ENCODE measurements at regions not wholly inside any gene's neighbourhood (a gene's known extent, or its start where the extent isn't known, plus 50 kb on each side); places are given as distances from the start of the nearest gene placed in this dataset.

DNA sequence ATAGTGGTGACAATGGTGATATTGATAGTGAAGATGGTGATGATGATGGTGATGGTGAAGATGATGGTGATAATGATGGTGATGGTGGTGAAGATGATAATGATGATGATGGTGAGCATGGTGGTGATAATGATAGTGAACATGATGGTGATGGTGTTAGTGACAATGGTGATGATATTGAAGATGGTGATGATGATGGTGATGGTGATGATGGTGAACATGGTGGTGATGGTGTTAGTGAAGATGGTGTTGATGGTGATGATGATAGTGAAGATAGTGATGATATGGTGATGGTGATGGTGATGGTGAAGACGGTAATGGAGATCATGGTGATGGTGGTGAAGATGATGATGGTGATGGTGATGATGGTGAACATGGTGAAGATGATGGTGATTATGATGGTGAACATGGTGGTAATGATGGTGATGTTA, 259.2 kb downstream of the MATN1 start:
- Histone ChIP-seq H3K4me2 (no peak overlapping the region), H3F3A (ENCODE audit: low read depth) (no peaks in the 10 kb centered on the region), H4K20me1 (ENCODE audit: low read depth) (no peaks in the 10 kb centered on the region), H3K9ac (no peak overlapping the region), H3K79me2 (ENCODE audit: low read depth) (no peaks in the 10 kb centered on the region), H3K4me1 (no peaks in the 10 kb centered on the region), H3K4me3 (no peak overlapping the region), H3K27me3 (no peaks in the 10 kb centered on the region), H2AFZ (replicated peaks) (no peak overlapping the region), H3K9me3 (ENCODE audit: low read depth) (no peaks in the 10 kb centered on the region), H3K27ac (no peak overlapping the region), H3K36me3 (no peaks in the 10 kb centered on the region)
- H3K9me3 Mint-ChIP-seq, result no peaks in the 10 kb centered on the region
- peaks cover 4% of the 10 kb centered on the region for H3K27me3 Mint-ChIP-seq (ENCODE audit: insufficient read depth, low read depth)
- H3K4me1 Mint-ChIP-seq, result no peaks in the 10 kb centered on the region
- H3K4me3 Mint-ChIP-seq, result no peak overlapping the region
- DNase-seq (ENCODE audit: low spot score), result no peak
- TF ChIP-seq EZH2 (IDR thresholded peaks at IDR 0.05) (no peak), EZH2phosphoT487 (IDR thresholded peaks at IDR 0.05) (no peak), CTCF (IDR thresholded peaks at IDR 0.05) (no peak)
- H3K27ac Mint-ChIP-seq, result no peak overlapping the region
- H3K36me3 Mint-ChIP-seq, result no peaks in the 10 kb centered on the region

GRCh38 chr1:30462826-30463425, 260.5 kb downstream of the MATN1 start:
- Histone ChIP-seq H3K36me3 (no peaks in the 10 kb centered on the region), H3K4me1 (no peaks in the 10 kb centered on the region), H3K27me3 (no peaks in the 10 kb centered on the region), H3K9me3 (ENCODE audit: low read depth) (no peaks in the 10 kb centered on the region), H3K27ac (no peak overlapping the region), H3K79me2 (ENCODE audit: low read depth) (no peaks in the 10 kb centered on the region), H3K4me2 (no peak overlapping the region), H3F3A (ENCODE audit: low read depth) (no peaks in the 10 kb centered on the region), H4K20me1 (ENCODE audit: low read depth) (no peaks in the 10 kb centered on the region), H3K4me3 (no peak overlapping the region), H3K9ac (no peak overlapping the region), H2AFZ (replicated peaks) (no peak overlapping the region)
- DNase-seq (ENCODE audit: low spot score), result no peak
- Mint-ChIP-seq H3K4me1 (no peaks in the 10 kb centered on the region), H3K27me3 (ENCODE audit: insufficient read depth, low read depth) (peaks cover 4% of the 10 kb centered on the region), H3K36me3 (no peaks in the 10 kb centered on the region), H3K9me3 (no peaks in the 10 kb centered on the region), H3K27ac (no peak overlapping the region), H3K4me3 (no peak overlapping the region)
- TF ChIP-seq EZH2 (IDR thresholded peaks at IDR 0.05) (no peak), CTCF (IDR thresholded peaks at IDR 0.05) (no peak), EZH2phosphoT487 (IDR thresholded peaks at IDR 0.05) (no peak)

- no peaks in the 10 kb centered on the region for H3K36me3 ChIP-seq
- no peak overlapping the region for H3K4me3 ChIP-seq
- no peak overlapping the region for H3K9ac ChIP-seq
- no peak overlapping the region for H3K4me2 ChIP-seq
- H2AFZ ChIP-seq (replicated peaks), result no peak overlapping the region
- H3F3A ChIP-seq (ENCODE audit: low read depth), result no peaks in the 10 kb centered on the region
- H3K9me3 ChIP-seq (ENCODE audit: low read depth), result no peaks in the 10 kb centered on the region
- H3K4me1 Mint-ChIP-seq, result no peaks in the 10 kb centered on the region
- no peaks in the 10 kb centered on the region for H3K9me3 Mint-ChIP-seq
- H3K4me1 ChIP-seq, result no peaks in the 10 kb centered on the region
- H4K20me1 ChIP-seq (ENCODE audit: low read depth), result no peaks in the 10 kb centered on the region
- H3K27ac Mint-ChIP-seq, result no peak overlapping the region
- no peaks in the 10 kb centered on the region for H3K36me3 Mint-ChIP-seq
- TF ChIP-seq CTCF (IDR thresholded peaks at IDR 0.05) (no peak), EZH2 (IDR thresholded peaks at IDR 0.05) (no peak), EZH2phosphoT487 (IDR thresholded peaks at IDR 0.05) (no peak)
- no peak for DNase-seq (ENCODE audit: low spot score)
- H3K27ac ChIP-seq, result no peak overlapping the region
- peaks cover 5% of the 10 kb centered on the region for H3K27me3 Mint-ChIP-seq (ENCODE audit: insufficient read depth, low read depth)
- no peaks in the 10 kb centered on the region for H3K79me2 ChIP-seq (ENCODE audit: low read depth)
- H3K27me3 ChIP-seq, result no peaks in the 10 kb centered on the region
- no peak overlapping the region for H3K4me3 Mint-ChIP-seq
Measured at GRCh38 chr1:30462166-30462565, 261.2 kb downstream of the MATN1 start.

Measured in neural progenitor cell (in vitro differentiated cells).